T-cell (primary cell): ENCODE measurements at regions not wholly inside any gene's neighbourhood (a gene's known extent, or its start where the extent isn't known, plus 50 kb on each side); places are given as distances from the start of the nearest gene placed in this dataset.

Experiments
- ATAC-seq, 4 experiments: fragments of 200-7000 bp in 3 of 4; fragments of 150-1000 bp in 1 of 4; cut with Tn5 transposase; replicated peaks in 1 of 4; 1 replicate in 3 of 4; 2 replicates in 1 of 4; pipeline ENCODE4 v1.10.0; 2021; ENCODE audit warnings: moderate library complexity in 3 of 4, mild to moderate bottlenecking in 2 of 4, moderate number of reproducible peaks in 1 of 4
- CTCF ChIA-PET, 2 donors: fragments of 300-600 bp; sonication (Branson Sonifier 250); formaldehyde crosslinking; loops; one replicate each; lab custom pipeline; 2022; ENCODE audit warnings: antibody characterized with exemption in 2 of 2; lab: Charles Lee
- POLR2A ChIA-PET, 2 donors: fragments of 300-600 bp; sonication (Branson Sonifier 250); formaldehyde crosslinking; loops; one replicate each; lab custom pipeline; 2022; ENCODE audit warnings: antibody characterized with exemption in 2 of 2; lab: Charles Lee
- DNase-seq, 35 experiments: peaks; one replicate each; pipeline versions ENCODE4 v3.0.0 to v3.0.0-alpha.2; 2013 to 2023
- H3K27ac ChIP-seq: one replicate; pipeline ENCODE4 v1.5.1; 2013; ENCODE audit warnings: low read length
- H3K27me3 ChIP-seq, 2 experiments: replicated peaks in 1 of 2; 1 replicate in 1 of 2; 2 replicates in 1 of 2; pipeline versions ENCODE4 v1.6.1 to v1.7.0; 2013; ENCODE audit warnings: low read length in 1 of 2, mixed read lengths in 1 of 2; ENCODE audit not compliant: control insufficient read depth in 2 of 2, insufficient read depth in 2 of 2; ENCODE audit errors: extremely low read depth in 1 of 2
- H3K36me3 ChIP-seq, 2 donors: 1 replicate in 1 of 2; 2 replicates in 1 of 2; pipeline versions ENCODE4 v1.6.1 to v1.7.0; 2013; ENCODE audit warnings: low read length in 1 of 2; ENCODE audit not compliant: control insufficient read depth in 2 of 2, insufficient read depth in 1 of 2; ENCODE audit errors: extremely low read depth in 1 of 2
- H3K4me1 ChIP-seq, 2 experiments: 1 replicate in 1 of 2; 2 replicates in 1 of 2; pipeline versions ENCODE4 v1.6.1 to v1.7.0; 2013; ENCODE audit warnings: low read length in 2 of 2, mixed read lengths in 1 of 2; ENCODE audit not compliant: insufficient read depth in 2 of 2, control insufficient read depth in 1 of 2; ENCODE audit errors: extremely low read depth in 1 of 2
- H3K4me3 ChIP-seq, 2 donors: 1 replicate in 1 of 2; 2 replicates in 1 of 2; pipeline versions ENCODE4 v1.5.1 to v1.7.0; 2013; ENCODE audit warnings: mild to moderate bottlenecking in 2 of 2, low read length in 1 of 2, moderate library complexity in 1 of 2; ENCODE audit not compliant: control insufficient read depth in 1 of 2; ENCODE audit errors: extremely low read depth in 1 of 2
- H3K9me3 ChIP-seq: 2 replicates; pipeline ENCODE4 v1.7.0; 2013
- H3K27ac Mint-ChIP-seq, 2 donors: one replicate each; pipeline ENCODE4 v1.8.0; 2020 to 2021; ENCODE audit warnings: mild to moderate bottlenecking in 2 of 2, mixed read lengths in 2 of 2
- H3K27me3 Mint-ChIP-seq, 2 donors: one replicate each; pipeline ENCODE4 v1.8.0; 2021 to 2022; ENCODE audit warnings: mixed read lengths in 2 of 2
- H3K36me3 Mint-ChIP-seq: one replicate; pipeline ENCODE4 v1.8.0; 2021; ENCODE audit warnings: mixed read lengths
- H3K4me1 Mint-ChIP-seq, 3 donors: one replicate each; pipeline ENCODE4 v1.8.0; 2020 to 2022; ENCODE audit warnings: mixed read lengths in 3 of 3, mild to moderate bottlenecking in 1 of 3
- H3K4me3 Mint-ChIP-seq, 3 donors: one replicate each; pipeline ENCODE4 v1.8.0; 2020 to 2022; ENCODE audit warnings: mild to moderate bottlenecking in 3 of 3, mixed read lengths in 3 of 3, moderate library complexity in 3 of 3
- H3K9me3 Mint-ChIP-seq, 3 donors: one replicate each; pipeline ENCODE4 v1.8.0; 2020 to 2022; ENCODE audit warnings: mixed read lengths in 3 of 3
- WGBS: methylation state at CpG from one replicate; pipeline ENCODE4 v1.1.5; 2013; ENCODE audit warnings: missing lambda C conversion rate; ENCODE audit not compliant: insufficient coverage; 5-methylcytosine and 5-hydroxymethylcytosine counted together

- ChIA-PET POLR2A (no interaction called here), CTCF (no interaction called here)
- no peak for DNase-seq
- 94% methylated on average over 4 of the region's 6 CpGs for WGBS
- Mint-ChIP-seq H3K36me3 (no peaks in the 10 kb centered on the region), H3K9me3 (peaks cover 0 to 5% (median 2%) of the 10 kb centered on the region in 3 donors), H3K4me3 (no peak overlapping the region), H3K27ac (no peak overlapping the region), H3K4me1 (no peaks in the 10 kb centered on the region), H3K27me3 (peaks cover 15 to 20% of the 10 kb centered on the region in 2 donors)
- H3K27ac ChIP-seq = no peak overlapping the region
- H3K4me3 ChIP-seq = no peak overlapping the region
- no peaks in the 10 kb centered on the region for H3K9me3 ChIP-seq
- no peak for ATAC-seq
- H3K4me1 ChIP-seq = no peaks in the 10 kb centered on the region
- H3K27me3 ChIP-seq = peaks cover 0 to 2% of the 10 kb centered on the region in 2 experiments
- no peaks in the 10 kb centered on the region for H3K36me3 ChIP-seq
Observed at GRCh38 chr15:61682891-61683735, 377.1 kb downstream of the VPS13C start.

GRCh38 chr15:61681676-61682075, 378.6 kb downstream of the VPS13C start:
- H3K36me3 Mint-ChIP-seq = no peaks in the 10 kb centered on the region
- peaks cover 5 to 13% (median 8%) of the 10 kb centered on the region in 3 donors for H3K9me3 Mint-ChIP-seq
- no peak overlapping the region for H3K27ac ChIP-seq
- CTCF ChIA-PET = no interaction called here
- H3K27ac Mint-ChIP-seq = no peak overlapping the region
- ATAC-seq = no peak
- no peak for DNase-seq
- no peaks in the 10 kb centered on the region for H3K9me3 ChIP-seq
- H3K4me3 Mint-ChIP-seq = no peak overlapping the region
- no peaks in the 10 kb centered on the region for H3K36me3 ChIP-seq
- no peak overlapping the region for H3K4me3 ChIP-seq
- H3K4me1 ChIP-seq = no peaks in the 10 kb centered on the region
- peaks cover 15 to 24% of the 10 kb centered on the region in 2 donors for H3K27me3 Mint-ChIP-seq
- POLR2A ChIA-PET = no interaction called here
- H3K4me1 Mint-ChIP-seq = no peaks in the 10 kb centered on the region
- WGBS = no CpG with 5 or more reads among the region's 2 CpGs
- peaks cover 2% of the 10 kb centered on the region in 2 experiments for H3K27me3 ChIP-seq

GRCh38 chr15:61681038-61681418, 379.2 kb downstream of the VPS13C start:
- Mint-ChIP-seq H3K9me3 (peaks cover 5 to 13% (median 9%) of the 10 kb centered on the region in 3 donors), H3K27me3 (peaks cover 15 to 25% of the 10 kb centered on the region in 2 donors), H3K36me3 (no peaks in the 10 kb centered on the region), H3K4me3 (no peak overlapping the region), H3K27ac (no peak overlapping the region), H3K4me1 (no peaks in the 10 kb centered on the region)
- no peaks in the 10 kb centered on the region for H3K4me1 ChIP-seq
- no peaks in the 10 kb centered on the region for H3K36me3 ChIP-seq
- peaks cover 0 to 2% of the 10 kb centered on the region in 2 experiments for H3K27me3 ChIP-seq
- H3K9me3 ChIP-seq = no peaks in the 10 kb centered on the region
- ChIA-PET POLR2A (no interaction called here), CTCF (no interaction called here)
- H3K27ac ChIP-seq = no peak overlapping the region
- no peak overlapping the region for H3K4me3 ChIP-seq
- no peak for ATAC-seq
- DNase-seq = no peak
- WGBS = no CpG with 5 or more reads among the region's 2 CpGs

GRCh38 chr15:61680260-61681037, 379.8 kb downstream of the VPS13C start:
- no peak for DNase-seq
- no peak overlapping the region for H3K27ac Mint-ChIP-seq
- ChIA-PET CTCF (no interaction called here), POLR2A (interaction anchor here in 1 of 2 donors (0.9 kb wide), 1 partner anchor 22 kb away, joined by 3 read pairs; no protein-coding TSS in a partner anchor)
- Histone ChIP-seq H3K4me1 (no peaks in the 10 kb centered on the region), H3K4me3 (no peak overlapping the region), H3K27ac (no peak overlapping the region), H3K9me3 (no peaks in the 10 kb centered on the region), H3K27me3 (peaks cover 0 to 2% of the 10 kb centered on the region in 2 experiments), H3K36me3 (no peaks in the 10 kb centered on the region)
- no peaks in the 10 kb centered on the region for H3K36me3 Mint-ChIP-seq
- no CpG with 5 or more reads among the region's 4 CpGs for WGBS
- no peaks in the 10 kb centered on the region for H3K4me1 Mint-ChIP-seq
- no peak overlapping the region for H3K4me3 Mint-ChIP-seq
- H3K27me3 Mint-ChIP-seq = peaks cover 15 to 25% of the 10 kb centered on the region in 2 donors
- H3K9me3 Mint-ChIP-seq = peaks cover 5 to 13% (median 9%) of the 10 kb centered on the region in 3 donors
- ATAC-seq = no peak

GRCh38 chr15:61671736-61672135, 388.5 kb downstream of the VPS13C start:
- no peak for DNase-seq
- H3K4me1 Mint-ChIP-seq = no peaks in the 10 kb centered on the region
- Histone ChIP-seq H3K36me3 (no peaks in the 10 kb centered on the region), H3K27ac (no peak overlapping the region), H3K27me3 (peaks cover 0 to 5% of the 10 kb centered on the region in 2 experiments), H3K4me3 (no peak overlapping the region), H3K4me1 (no peaks in the 10 kb centered on the region), H3K9me3 (no peaks in the 10 kb centered on the region)
- ChIA-PET CTCF (no interaction called here), POLR2A (no interaction called here)
- H3K9me3 Mint-ChIP-seq = peaks cover 0 to 1% (median 1%) of the 10 kb centered on the region in 3 donors
- WGBS = 88% methylated on average over 2 of the region's 6 CpGs
- no peaks in the 10 kb centered on the region for H3K36me3 Mint-ChIP-seq
- ATAC-seq = no peak
- peaks cover 18 to 19% of the 10 kb centered on the region in 2 donors for H3K27me3 Mint-ChIP-seq
- no peak overlapping the region for H3K27ac Mint-ChIP-seq
- H3K4me3 Mint-ChIP-seq = no peak overlapping the region

GRCh38 chr15:61668444-61668843, 391.8 kb downstream of the VPS13C start:
- no peak for DNase-seq
- no peak for ATAC-seq
- H3K27me3 ChIP-seq = peaks cover 0 to 9% of the 10 kb centered on the region in 2 experiments
- no peaks in the 10 kb centered on the region for H3K4me1 ChIP-seq
- Mint-ChIP-seq H3K9me3 (no peaks in the 10 kb centered on the region), H3K4me3 (no peak overlapping the region), H3K27ac (no peak overlapping the region), H3K4me1 (no peaks in the 10 kb centered on the region), H3K36me3 (no peaks in the 10 kb centered on the region), H3K27me3 (peaks cover 29 to 32% of the 10 kb centered on the region in 2 donors)
- no peak overlapping the region for H3K4me3 ChIP-seq
- no peaks in the 10 kb centered on the region for H3K36me3 ChIP-seq
- ChIA-PET CTCF (no interaction called here), POLR2A (no interaction called here)
- H3K9me3 ChIP-seq = no peaks in the 10 kb centered on the region
- 70% methylated on average over 6 of the region's 12 CpGs for WGBS
- no peak overlapping the region for H3K27ac ChIP-seq
